ENCODE measurements at regions not wholly inside any gene's neighbourhood (a gene's known extent, or its start where the extent isn't known, plus 50 kb on each side); places are given as distances from the start of the nearest gene placed in this dataset.

DNA sequence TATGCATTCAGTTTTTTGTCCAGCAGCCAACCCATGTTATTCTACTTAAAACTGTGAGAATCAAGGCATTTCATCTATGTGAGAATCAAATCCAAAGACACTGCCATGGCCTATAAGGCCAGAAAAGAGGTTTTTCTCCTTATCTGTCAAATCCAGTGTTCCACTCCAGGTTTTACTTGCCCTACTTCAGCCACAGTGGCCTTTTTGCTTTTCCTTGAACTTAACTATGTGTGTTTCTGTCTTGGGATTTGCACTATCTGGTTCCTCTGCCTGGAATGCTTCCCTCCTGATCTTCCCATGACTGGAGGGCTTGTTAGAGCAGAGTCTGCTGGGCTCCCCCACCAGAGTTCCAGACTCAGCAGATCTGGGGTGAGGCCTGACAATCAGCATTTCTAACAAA lies 113.1 kb upstream of the DOK5 start:
- intact Hi-C loops (cut with DNase I) = no loop called here
- Histone ChIP-seq H3K27me3 (no peaks in the 10 kb centered on the region), H3K4me1 (no peaks in the 10 kb centered on the region), H3K27ac (no peak overlapping the region), H3K9me3 (no peaks in the 10 kb centered on the region), H3K4me3 (no peak overlapping the region), H3K36me3 (no peaks in the 10 kb centered on the region)
- TF ChIP-seq, protein P1, sequence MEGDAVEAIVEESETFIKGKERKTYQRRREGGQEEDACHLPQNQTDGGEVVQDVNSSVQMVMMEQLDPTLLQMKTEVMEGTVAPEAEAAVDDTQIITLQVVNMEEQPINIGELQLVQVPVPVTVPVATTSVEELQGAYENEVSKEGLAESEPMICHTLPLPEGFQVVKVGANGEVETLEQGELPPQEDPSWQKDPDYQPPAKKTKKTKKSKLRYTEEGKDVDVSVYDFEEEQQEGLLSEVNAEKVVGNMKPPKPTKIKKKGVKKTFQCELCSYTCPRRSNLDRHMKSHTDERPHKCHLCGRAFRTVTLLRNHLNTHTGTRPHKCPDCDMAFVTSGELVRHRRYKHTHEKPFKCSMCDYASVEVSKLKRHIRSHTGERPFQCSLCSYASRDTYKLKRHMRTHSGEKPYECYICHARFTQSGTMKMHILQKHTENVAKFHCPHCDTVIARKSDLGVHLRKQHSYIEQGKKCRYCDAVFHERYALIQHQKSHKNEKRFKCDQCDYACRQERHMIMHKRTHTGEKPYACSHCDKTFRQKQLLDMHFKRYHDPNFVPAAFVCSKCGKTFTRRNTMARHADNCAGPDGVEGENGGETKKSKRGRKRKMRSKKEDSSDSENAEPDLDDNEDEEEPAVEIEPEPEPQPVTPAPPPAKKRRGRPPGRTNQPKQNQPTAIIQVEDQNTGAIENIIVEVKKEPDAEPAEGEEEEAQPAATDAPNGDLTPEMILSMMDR (IDR thresholded peaks at IDR 0.05) = no peak
- no peak for DNase-seq (ENCODE audit: low spot score in 2 of 2)

- TF ChIP-seq, protein P1 (IDR thresholded peaks at IDR 0.05) = no peak
- Histone ChIP-seq H3K27ac (no peak overlapping the region), H3K9me3 (no peaks in the 10 kb centered on the region), H3K4me1 (no peaks in the 10 kb centered on the region), H3K36me3 (no peaks in the 10 kb centered on the region), H3K4me3 (no peak overlapping the region), H3K27me3 (no peaks in the 10 kb centered on the region)
- intact Hi-C loops (cut with DNase I) = no loop called here
- DNase-seq (ENCODE audit: low spot score in 2 of 2) = no peak
Measured at GRCh38 chr20:54364365-54364764, 111.0 kb upstream of the DOK5 start.

GRCh38 chr20:54364919-54365318 lies 110.5 kb upstream of the DOK5 start:
- Histone ChIP-seq H3K27me3 (no peaks in the 10 kb centered on the region), H3K36me3 (no peaks in the 10 kb centered on the region), H3K4me3 (no peak overlapping the region), H3K4me1 (no peaks in the 10 kb centered on the region), H3K9me3 (no peaks in the 10 kb centered on the region), H3K27ac (no peak overlapping the region)
- TF ChIP-seq, protein P1 (IDR thresholded peaks at IDR 0.05) = no peak
- no peak for DNase-seq (ENCODE audit: low spot score in 2 of 2)
- intact Hi-C loops (cut with DNase I) = no loop called here

- Histone ChIP-seq H3K9me3 (no peaks in the 10 kb centered on the region), H3K4me3 (no peak overlapping the region), H3K27me3 (no peaks in the 10 kb centered on the region), H3K27ac (no peak overlapping the region), H3K36me3 (no peaks in the 10 kb centered on the region), H3K4me1 (no peaks in the 10 kb centered on the region)
- no peak for DNase-seq (ENCODE audit: low spot score in 2 of 2)
- intact Hi-C loops (cut with DNase I) = no loop called here
- TF ChIP-seq, protein P1 (IDR thresholded peaks at IDR 0.05) = no peak
Measured at GRCh38 chr20:54366669-54367344, 108.6 kb upstream of the DOK5 start.

DNA sequence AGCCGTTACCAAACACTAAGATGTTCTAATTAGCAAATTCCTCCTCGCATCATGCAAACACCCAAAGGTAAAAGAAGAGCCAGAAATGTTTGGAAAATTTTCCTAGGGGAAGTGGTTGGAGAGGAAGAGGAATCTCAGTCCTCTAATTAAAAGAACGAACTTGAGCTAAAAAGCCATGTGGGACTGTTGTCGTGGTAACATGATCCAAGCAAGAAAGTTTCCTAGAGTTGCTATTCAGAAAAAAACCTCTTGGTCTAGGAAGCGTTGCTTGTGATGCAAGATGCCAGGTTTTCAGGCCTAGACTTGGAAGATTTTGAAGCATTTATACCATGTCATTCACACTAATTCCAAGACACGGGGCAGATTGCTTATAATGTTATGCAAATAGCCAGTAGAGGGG lies 106.8 kb upstream of the DOK5 start:
- no peak overlapping the region for H3K4me3 ChIP-seq
- intact Hi-C loops (cut with DNase I) = no loop called here
- DNase-seq (ENCODE audit: low spot score in 2 of 2) = no peak
- no peaks in the 10 kb centered on the region for H3K4me1 ChIP-seq
- H3K27ac ChIP-seq = no peak overlapping the region
- H3K9me3 ChIP-seq = no peaks in the 10 kb centered on the region
- TF ChIP-seq, protein P1 (IDR thresholded peaks at IDR 0.05) = no peak
- H3K27me3 ChIP-seq = no peaks in the 10 kb centered on the region
- H3K36me3 ChIP-seq = no peaks in the 10 kb centered on the region

GRCh38 chr20:54372313-54372712 lies 103.1 kb upstream of the DOK5 start:
- intact Hi-C loops (cut with DNase I) = no loop called here
- Histone ChIP-seq H3K27me3 (no peaks in the 10 kb centered on the region), H3K36me3 (no peaks in the 10 kb centered on the region), H3K4me1 (no peaks in the 10 kb centered on the region), H3K9me3 (no peaks in the 10 kb centered on the region), H3K4me3 (no peak overlapping the region), H3K27ac (no peak overlapping the region)
- TF ChIP-seq, protein P1 (IDR thresholded peaks at IDR 0.05) = no peak
- DNase-seq (ENCODE audit: low spot score in 2 of 2) = no peak
